ENCODE measurements at regions not wholly inside any gene's neighbourhood (a gene's known extent, or its start where the extent isn't known, plus 50 kb on each side); places are given as distances from the start of the nearest gene placed in this dataset.

GRCh38 chr5:2602451-2603271, 148.8 kb downstream of the IRX2 start:
- no peak for DNase-seq

GRCh38 chr5:2598503-2598902, 153.0 kb downstream of the IRX2 start:
- no peak for DNase-seq

- no peak for DNase-seq
Measured at GRCh38 chr5:2594701-2595100, 156.8 kb downstream of the IRX2 start.

- no peak for DNase-seq
Measured at GRCh38 chr5:2592766-2593165, 158.7 kb downstream of the IRX2 start.

GRCh38 chr5:2591777-2592453, 159.6 kb downstream of the IRX2 start:
- no peak for DNase-seq

GRCh38 chr5:2588850-2589501, 162.5 kb downstream of the IRX2 start:
- DNase-seq, result no peak

- DNase-seq, result no peak
Measured at GRCh38 chr5:2587189-2588031, 164.1 kb downstream of the IRX2 start.

GRCh38 chr5:2586016-2586715, 165.3 kb downstream of the IRX2 start:
- DNase-seq, result no peak

- no peak for DNase-seq
Measured at GRCh38 chr5:2584579-2585269, 166.8 kb downstream of the IRX2 start.

GRCh38 chr5:2582507-2582906, 169.0 kb downstream of the IRX2 start:
- no peak for DNase-seq

- DNase-seq, result no peak
Measured at GRCh38 chr5:2582106-2582505, 169.4 kb downstream of the IRX2 start.

- no peak for DNase-seq
Measured at GRCh38 chr5:2581418-2581817, 170.1 kb downstream of the IRX2 start.

GRCh38 chr5:2579126-2579525, 172.4 kb downstream of the IRX2 start:
- DNase-seq, result no peak

- no peak for DNase-seq
Measured at GRCh38 chr5:2577312-2578036, 174.0 kb downstream of the IRX2 start.

- DNase-seq, result no peak
Measured at GRCh38 chr5:2576823-2577222, 174.7 kb downstream of the IRX2 start.

GRCh38 chr5:2575871-2576270, 175.6 kb downstream of the IRX2 start:
- DNase-seq, result no peak

- no peak for DNase-seq
Measured at GRCh38 chr5:2575292-2575691, 176.2 kb downstream of the IRX2 start.

GRCh38 chr5:2574155-2574554, 177.3 kb downstream of the IRX2 start:
- DNase-seq, result no peak

- no peak for DNase-seq
Measured at GRCh38 chr5:2570586-2570985, 180.9 kb downstream of the IRX2 start.

- no peak for DNase-seq
Measured at GRCh38 chr5:2569774-2570542, 181.5 kb downstream of the IRX2 start.

Measured in right kidney (tissue), 1 donor.